Fibroblast of mammary gland (primary cell): ENCODE measurements at regions not wholly inside any gene's neighbourhood (a gene's known extent, or its start where the extent isn't known, plus 50 kb on each side); places are given as distances from the start of the nearest gene placed in this dataset.

ENCODE experiments used
- DNase-seq: peaks from one replicate; pipeline ENCODE4 v3.0.0-alpha.2; 2010; ENCODE audit warnings: low read depth
- H3K4me3 ChIP-seq: 2 replicates; pipeline ENCODE4 v1.5.1; 2011; ENCODE audit warnings: low read depth, mild to moderate bottlenecking, low read length, moderate library complexity; ENCODE audit not compliant: control insufficient read depth
- TF ChIP-seq, protein P1 (sequence below): conservative IDR thresholded peaks from 2 replicates; pipeline ENCODE4 v1.5.1; 2011; ENCODE audit warnings: low read depth, low read length, inconsistent platforms; ENCODE audit not compliant: control insufficient read depth, insufficient read depth

DNA sequence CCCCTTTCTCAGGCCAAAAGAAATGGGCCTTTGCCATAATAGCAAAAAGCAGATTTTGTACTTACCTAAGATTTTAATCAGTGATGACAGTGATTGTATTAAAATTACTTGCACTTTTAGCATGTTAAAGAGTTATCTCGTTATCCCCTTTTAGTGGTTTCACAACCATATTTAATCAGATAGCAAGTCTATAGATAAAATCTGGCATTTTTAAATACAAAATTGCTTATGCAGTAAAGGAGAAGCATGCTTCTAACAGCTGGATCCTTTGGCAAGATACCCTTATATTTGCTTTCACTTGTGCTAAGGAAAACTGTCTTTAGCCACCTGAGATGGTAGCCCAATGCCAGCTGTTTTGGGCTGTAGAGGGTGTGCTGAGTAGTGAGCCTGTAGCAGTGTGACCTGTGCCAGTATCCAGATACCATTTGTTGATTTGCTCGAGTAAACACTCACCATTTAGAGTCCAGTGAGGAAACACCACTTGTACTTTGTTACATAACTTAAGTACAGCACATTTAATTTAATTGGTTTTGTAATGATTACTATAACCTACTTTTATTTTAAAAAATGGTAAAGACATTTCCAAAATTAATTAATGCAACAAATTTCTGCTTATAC lies 314.4 kb upstream of the ZP4 start:
- TF ChIP-seq, protein P1, sequence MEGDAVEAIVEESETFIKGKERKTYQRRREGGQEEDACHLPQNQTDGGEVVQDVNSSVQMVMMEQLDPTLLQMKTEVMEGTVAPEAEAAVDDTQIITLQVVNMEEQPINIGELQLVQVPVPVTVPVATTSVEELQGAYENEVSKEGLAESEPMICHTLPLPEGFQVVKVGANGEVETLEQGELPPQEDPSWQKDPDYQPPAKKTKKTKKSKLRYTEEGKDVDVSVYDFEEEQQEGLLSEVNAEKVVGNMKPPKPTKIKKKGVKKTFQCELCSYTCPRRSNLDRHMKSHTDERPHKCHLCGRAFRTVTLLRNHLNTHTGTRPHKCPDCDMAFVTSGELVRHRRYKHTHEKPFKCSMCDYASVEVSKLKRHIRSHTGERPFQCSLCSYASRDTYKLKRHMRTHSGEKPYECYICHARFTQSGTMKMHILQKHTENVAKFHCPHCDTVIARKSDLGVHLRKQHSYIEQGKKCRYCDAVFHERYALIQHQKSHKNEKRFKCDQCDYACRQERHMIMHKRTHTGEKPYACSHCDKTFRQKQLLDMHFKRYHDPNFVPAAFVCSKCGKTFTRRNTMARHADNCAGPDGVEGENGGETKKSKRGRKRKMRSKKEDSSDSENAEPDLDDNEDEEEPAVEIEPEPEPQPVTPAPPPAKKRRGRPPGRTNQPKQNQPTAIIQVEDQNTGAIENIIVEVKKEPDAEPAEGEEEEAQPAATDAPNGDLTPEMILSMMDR = no peak
- no peak overlapping the region for H3K4me3 ChIP-seq
- DNase-seq = no peak

GRCh38 chr1:238201992-238202391 lies 311.3 kb upstream of the ZP4 start:
- H3K4me3 ChIP-seq = no peak overlapping the region
- DNase-seq = no peak
- TF ChIP-seq, protein P1 = no peak

DNA sequence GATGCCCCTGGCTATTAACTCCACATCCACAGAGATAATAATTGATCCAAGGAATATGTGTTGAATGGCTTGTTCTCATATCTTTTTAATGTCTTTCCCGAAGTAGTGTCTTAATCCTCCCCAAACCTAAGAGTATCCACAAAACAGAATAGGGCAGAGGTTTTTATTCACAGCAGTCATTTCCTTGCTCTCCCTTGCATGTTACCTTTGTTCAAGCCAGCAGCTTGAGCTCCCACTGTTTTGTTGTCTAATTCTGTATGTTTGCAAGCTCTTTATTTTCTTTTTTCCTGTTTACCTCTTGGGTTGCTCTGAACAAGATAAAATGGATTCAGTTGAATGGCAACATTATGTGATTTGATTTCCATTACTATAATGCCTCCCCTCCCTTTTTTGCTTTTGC lies 308.6 kb upstream of the ZP4 start:
- TF ChIP-seq, protein P1 = no peak
- no peak overlapping the region for H3K4me3 ChIP-seq
- no peak for DNase-seq

- TF ChIP-seq, protein P1 = no peak
- H3K4me3 ChIP-seq = no peak overlapping the region
- DNase-seq = no peak
Observed at GRCh38 chr1:238196516-238196915, 305.8 kb upstream of the ZP4 start.

DNA sequence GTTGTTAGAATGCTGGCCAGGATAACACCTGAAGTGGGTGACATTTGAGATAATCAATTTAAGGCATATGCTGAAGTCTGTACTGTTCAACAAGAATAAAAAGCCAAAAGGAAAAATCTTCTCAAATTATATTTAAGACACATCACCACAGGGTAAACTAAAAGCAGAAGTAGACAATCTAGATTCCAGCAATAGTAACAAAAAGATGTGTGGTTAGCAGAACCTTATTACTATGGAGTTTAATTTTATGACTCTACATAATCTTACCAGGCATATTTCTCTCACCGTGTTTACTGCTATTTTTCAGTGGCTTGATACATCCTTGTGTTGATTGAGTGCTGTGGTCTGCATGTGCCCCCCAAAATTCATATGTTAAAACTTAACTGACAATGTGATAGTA lies 300.4 kb upstream of the ZP4 start:
- H3K4me3 ChIP-seq = no peak overlapping the region
- no peak for DNase-seq
- TF ChIP-seq, protein P1 = no peak

- no peak for DNase-seq
- H3K4me3 ChIP-seq = no peak overlapping the region
- TF ChIP-seq, protein P1 = no peak
Observed at GRCh38 chr1:238187575-238187949, 296.8 kb upstream of the ZP4 start.
